ENCODE measurements at regions not wholly inside any gene's neighbourhood (a gene's known extent, or its start where the extent isn't known, plus 50 kb on each side); places are given as distances from the start of the nearest gene placed in this dataset.

DNA sequence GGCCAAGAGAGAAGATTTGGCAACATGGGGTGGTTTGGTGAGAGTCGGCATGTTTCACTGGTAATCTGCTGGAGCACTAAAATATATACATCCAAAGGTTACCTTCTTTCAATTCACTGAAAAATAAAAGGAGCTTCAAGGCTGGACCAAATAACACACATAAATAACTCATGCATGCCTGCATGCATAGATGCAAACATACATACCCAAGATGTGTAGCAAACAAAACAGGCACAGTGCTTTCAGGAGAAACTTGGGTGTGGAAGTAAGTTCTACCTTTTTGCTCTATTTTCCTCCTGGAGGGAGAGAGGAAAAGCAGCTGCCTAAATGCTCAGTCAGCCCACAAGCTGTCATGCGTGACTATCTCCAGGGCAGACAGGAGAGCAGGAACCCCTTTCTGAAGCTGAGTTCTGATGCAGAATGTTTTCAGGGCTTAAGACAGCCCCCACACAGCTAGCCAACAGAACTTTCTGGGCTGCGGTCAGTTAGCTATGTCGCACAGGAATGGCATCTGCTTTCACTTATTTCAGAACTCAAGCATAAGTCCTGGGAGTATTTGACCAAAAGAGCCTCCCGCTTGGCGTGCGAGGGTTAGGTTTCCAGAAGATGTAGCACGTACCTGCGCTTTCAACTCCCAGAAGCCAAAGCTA, 166.2 kb downstream of the TOMM20 start:
- CTCF ChIA-PET: interaction anchor here (0.6 to 1.1 kb wide), 2 partner anchors 15 to 49 kb away, joined by 3 read pairs; no protein-coding TSS in a partner anchor
- TF ChIP-seq, protein P1, sequence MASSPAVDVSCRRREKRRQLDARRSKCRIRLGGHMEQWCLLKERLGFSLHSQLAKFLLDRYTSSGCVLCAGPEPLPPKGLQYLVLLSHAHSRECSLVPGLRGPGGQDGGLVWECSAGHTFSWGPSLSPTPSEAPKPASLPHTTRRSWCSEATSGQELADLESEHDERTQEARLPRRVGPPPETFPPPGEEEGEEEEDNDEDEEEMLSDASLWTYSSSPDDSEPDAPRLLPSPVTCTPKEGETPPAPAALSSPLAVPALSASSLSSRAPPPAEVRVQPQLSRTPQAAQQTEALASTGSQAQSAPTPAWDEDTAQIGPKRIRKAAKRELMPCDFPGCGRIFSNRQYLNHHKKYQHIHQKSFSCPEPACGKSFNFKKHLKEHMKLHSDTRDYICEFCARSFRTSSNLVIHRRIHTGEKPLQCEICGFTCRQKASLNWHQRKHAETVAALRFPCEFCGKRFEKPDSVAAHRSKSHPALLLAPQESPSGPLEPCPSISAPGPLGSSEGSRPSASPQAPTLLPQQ (tag by site-specific recombination; IDR thresholded peaks at IDR 0.05): no peak; the same call in 1 of the 2 replicates
- TF ChIP-seq, protein P2, sequence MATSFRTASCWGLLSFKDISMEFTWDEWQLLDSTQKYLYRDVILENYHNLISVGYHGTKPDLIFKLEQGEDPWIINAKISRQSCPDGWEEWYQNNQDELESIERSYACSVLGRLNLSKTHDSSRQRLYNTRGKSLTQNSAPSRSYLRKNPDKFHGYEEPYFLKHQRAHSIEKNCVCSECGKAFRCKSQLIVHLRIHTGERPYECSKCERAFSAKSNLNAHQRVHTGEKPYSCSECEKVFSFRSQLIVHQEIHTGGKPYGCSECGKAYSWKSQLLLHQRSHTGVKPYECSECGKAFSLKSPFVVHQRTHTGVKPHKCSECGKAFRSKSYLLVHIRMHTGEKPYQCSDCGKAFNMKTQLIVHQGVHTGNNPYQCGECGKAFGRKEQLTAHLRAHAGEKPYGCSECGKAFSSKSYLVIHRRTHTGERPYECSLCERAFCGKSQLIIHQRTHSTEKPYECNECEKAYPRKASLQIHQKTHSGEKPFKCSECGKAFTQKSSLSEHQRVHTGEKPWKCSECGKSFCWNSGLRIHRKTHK (tag by site-specific recombination; IDR thresholded peaks at IDR 0.05): no peak
- TF ChIP-seq YY1 (tag by site-specific recombination; IDR thresholded peaks at IDR 0.05): no peak
- TF ChIP-seq ZBTB17 (tag by site-specific recombination; IDR thresholded peaks at IDR 0.05): peak; percentile 54; the same call in 1 of the 2 replicates
- TF ChIP-seq, protein P3, sequence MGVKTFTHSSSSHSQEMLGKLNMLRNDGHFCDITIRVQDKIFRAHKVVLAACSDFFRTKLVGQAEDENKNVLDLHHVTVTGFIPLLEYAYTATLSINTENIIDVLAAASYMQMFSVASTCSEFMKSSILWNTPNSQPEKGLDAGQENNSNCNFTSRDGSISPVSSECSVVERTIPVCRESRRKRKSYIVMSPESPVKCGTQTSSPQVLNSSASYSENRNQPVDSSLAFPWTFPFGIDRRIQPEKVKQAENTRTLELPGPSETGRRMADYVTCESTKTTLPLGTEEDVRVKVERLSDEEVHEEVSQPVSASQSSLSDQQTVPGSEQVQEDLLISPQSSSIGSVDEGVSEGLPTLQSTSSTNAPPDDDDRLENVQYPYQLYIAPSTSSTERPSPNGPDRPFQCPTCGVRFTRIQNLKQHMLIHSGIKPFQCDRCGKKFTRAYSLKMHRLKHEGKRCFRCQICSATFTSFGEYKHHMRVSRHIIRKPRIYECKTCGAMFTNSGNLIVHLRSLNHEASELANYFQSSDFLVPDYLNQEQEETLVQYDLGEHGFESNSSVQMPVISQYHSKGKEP (tag by site-specific recombination; IDR thresholded peaks at IDR 0.05): peak; percentile 79
- TF ChIP-seq, protein P4, sequence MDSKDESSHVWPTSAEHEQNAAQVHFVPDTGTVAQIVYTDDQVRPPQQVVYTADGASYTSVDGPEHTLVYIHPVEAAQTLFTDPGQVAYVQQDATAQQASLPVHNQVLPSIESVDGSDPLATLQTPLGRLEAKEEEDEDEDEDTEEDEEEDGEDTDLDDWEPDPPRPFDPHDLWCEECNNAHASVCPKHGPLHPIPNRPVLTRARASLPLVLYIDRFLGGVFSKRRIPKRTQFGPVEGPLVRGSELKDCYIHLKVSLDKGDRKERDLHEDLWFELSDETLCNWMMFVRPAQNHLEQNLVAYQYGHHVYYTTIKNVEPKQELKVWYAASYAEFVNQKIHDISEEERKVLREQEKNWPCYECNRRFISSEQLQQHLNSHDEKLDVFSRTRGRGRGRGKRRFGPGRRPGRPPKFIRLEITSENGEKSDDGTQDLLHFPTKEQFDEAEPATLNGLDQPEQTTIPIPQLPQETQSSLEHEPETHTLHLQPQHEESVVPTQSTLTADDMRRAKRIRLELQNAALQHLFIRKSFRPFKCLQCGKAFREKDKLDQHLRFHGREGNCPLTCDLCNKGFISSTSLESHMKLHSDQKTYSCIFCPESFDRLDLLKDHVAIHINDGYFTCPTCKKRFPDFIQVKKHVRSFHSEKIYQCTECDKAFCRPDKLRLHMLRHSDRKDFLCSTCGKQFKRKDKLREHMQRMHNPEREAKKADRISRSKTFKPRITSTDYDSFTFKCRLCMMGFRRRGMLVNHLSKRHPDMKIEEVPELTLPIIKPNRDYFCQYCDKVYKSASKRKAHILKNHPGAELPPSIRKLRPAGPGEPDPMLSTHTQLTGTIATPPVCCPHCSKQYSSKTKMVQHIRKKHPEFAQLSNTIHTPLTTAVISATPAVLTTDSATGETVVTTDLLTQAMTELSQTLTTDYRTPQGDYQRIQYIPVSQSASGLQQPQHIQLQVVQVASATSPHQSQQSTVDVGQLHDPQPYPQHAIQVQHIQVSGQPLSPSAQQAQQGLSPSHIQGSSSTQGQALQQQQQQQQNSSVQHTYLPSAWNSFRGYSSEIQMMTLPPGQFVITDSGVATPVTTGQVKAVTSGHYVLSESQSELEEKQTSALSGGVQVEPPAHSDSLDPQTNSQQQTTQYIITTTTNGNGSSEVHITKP (tag by site-specific recombination; IDR thresholded peaks at IDR 0.05): 0 out of 2 replicates have a peak, but pooled peaks have one; percentile 9
- no peak for TF ChIP-seq ZNF394 (tag by site-specific recombination; IDR thresholded peaks at IDR 0.05; ENCODE audit: borderline replicate concordance)
- no peak for TF ChIP-seq OVOL3 (tag by site-specific recombination; IDR thresholded peaks at IDR 0.05)
- TF ChIP-seq ZNF311 (tag by site-specific recombination; IDR thresholded peaks at IDR 0.05; ENCODE audit: borderline replicate concordance): no peak
- TF ChIP-seq ZNF530 (tag by site-specific recombination; IDR thresholded peaks at IDR 0.05; ENCODE audit: low read depth): no peak
- peak; percentile 17 for TF ChIP-seq ZBTB20 (tag by site-specific recombination; IDR thresholded peaks at IDR 0.05)
- TF ChIP-seq, protein P5, sequence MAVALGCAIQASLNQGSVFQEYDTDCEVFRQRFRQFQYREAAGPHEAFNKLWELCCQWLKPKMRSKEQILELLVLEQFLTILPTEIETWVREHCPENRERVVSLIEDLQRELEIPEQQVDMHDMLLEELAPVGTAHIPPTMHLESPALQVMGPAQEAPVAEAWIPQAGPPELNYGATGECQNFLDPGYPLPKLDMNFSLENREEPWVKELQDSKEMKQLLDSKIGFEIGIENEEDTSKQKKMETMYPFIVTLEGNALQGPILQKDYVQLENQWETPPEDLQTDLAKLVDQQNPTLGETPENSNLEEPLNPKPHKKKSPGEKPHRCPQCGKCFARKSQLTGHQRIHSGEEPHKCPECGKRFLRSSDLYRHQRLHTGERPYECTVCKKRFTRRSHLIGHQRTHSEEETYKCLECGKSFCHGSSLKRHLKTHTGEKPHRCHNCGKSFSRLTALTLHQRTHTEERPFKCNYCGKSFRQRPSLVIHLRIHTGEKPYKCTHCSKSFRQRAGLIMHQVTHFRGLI (tag by site-specific recombination; IDR thresholded peaks at IDR 0.05): no peak
- TF ChIP-seq PRDM1 (tag by site-specific recombination; IDR thresholded peaks at IDR 0.05): 0 out of 2 replicates have a peak, but pooled peaks have one; percentile 59
- TF ChIP-seq ZNF785 (tag by site-specific recombination; IDR thresholded peaks at IDR 0.05): no peak
- TF ChIP-seq ZNF335 (tag by site-specific recombination; conservative IDR thresholded peaks at IDR 0.05): 0 out of 2 replicates have a peak, but pooled peaks have one; percentile 30
- no peaks in the 10 kb centered on the region for H3K36me3 ChIP-seq (ENCODE audit: control insufficient read depth in 2 of 2, insufficient read depth in 1 of 2, low read length in 2 of 2)
- POLR2A ChIA-PET: interaction anchor here (0.9 to 1.0 kb wide), 2 partner anchors 13 to 37 kb away, joined by 3 to 5 read pairs; no protein-coding TSS in a partner anchor
- H3K9me3 ChIP-seq (ENCODE audit: control insufficient read depth, insufficient read depth, low read depth, low read length): no peaks in the 10 kb centered on the region
- H3K4me1 ChIP-seq (ENCODE audit: control insufficient read depth, insufficient read depth, low read length): peaks cover 28% of the 10 kb centered on the region
- H3K27ac ChIP-seq (ENCODE audit: extremely low read depth, low read depth, low read length): peak overlapping the region; percentile 0; the same call in 1 of the 2 replicates
- H3K4me3 ChIP-seq (ENCODE audit: low read depth, low read length): no peak overlapping the region

All from HEK293 (cell line).